ENCODE measurements at regions not wholly inside any gene's neighbourhood (a gene's known extent, or its start where the extent isn't known, plus 50 kb on each side); places are given as distances from the start of the nearest gene placed in this dataset.

- H3K36me3 ChIP-seq (ENCODE audit: insufficient read depth, low read length), result no peaks in the 10 kb centered on the region
- no peak overlapping the region for H3K9ac ChIP-seq (ENCODE audit: low read depth, low read length)
- no peak overlapping the region for H2AFZ ChIP-seq (ENCODE audit: low read depth, low read length)
- H4K20me1 ChIP-seq (ENCODE audit: insufficient read depth, low read length), result no peaks in the 10 kb centered on the region
- no peak overlapping the region for H3K27ac ChIP-seq (ENCODE audit: low read length)
- DNase-seq (no peak), ATAC-seq (ENCODE audit: insufficient read depth, low read depth) (no peak)
- no peaks in the 10 kb centered on the region for H3K79me2 ChIP-seq (ENCODE audit: insufficient read depth, low read length)
- no peaks in the 10 kb centered on the region for H3K27me3 ChIP-seq (ENCODE audit: insufficient read depth, low read length, poor library complexity)
- H3K9me3 ChIP-seq (ENCODE audit: insufficient read depth, low read length, severe bottlenecking), result no peaks in the 10 kb centered on the region
- TF ChIP-seq, protein P1, sequence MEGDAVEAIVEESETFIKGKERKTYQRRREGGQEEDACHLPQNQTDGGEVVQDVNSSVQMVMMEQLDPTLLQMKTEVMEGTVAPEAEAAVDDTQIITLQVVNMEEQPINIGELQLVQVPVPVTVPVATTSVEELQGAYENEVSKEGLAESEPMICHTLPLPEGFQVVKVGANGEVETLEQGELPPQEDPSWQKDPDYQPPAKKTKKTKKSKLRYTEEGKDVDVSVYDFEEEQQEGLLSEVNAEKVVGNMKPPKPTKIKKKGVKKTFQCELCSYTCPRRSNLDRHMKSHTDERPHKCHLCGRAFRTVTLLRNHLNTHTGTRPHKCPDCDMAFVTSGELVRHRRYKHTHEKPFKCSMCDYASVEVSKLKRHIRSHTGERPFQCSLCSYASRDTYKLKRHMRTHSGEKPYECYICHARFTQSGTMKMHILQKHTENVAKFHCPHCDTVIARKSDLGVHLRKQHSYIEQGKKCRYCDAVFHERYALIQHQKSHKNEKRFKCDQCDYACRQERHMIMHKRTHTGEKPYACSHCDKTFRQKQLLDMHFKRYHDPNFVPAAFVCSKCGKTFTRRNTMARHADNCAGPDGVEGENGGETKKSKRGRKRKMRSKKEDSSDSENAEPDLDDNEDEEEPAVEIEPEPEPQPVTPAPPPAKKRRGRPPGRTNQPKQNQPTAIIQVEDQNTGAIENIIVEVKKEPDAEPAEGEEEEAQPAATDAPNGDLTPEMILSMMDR (IDR thresholded peaks at IDR 0.05; ENCODE audit: borderline replicate concordance, extremely low read depth, low read length, poor library complexity, severe bottlenecking), result no peak
- TF ChIP-seq EZH2 (IDR thresholded peaks at IDR 0.05; ENCODE audit: borderline replicate concordance, low read depth, low read length, severe bottlenecking), result no peak
- H3K4me1 ChIP-seq (ENCODE audit: insufficient read depth, low read length), result no peaks in the 10 kb centered on the region
- H3K4me2 ChIP-seq (ENCODE audit: insufficient read depth, low read length), result no peak overlapping the region
- no peak overlapping the region for H3K4me3 ChIP-seq (ENCODE audit: low read depth in 1 of 2, low read length in 2 of 2)
Observed at GRCh38 chr10:53749439-53749838, 976.9 kb upstream of the MBL2 start.

DNA sequence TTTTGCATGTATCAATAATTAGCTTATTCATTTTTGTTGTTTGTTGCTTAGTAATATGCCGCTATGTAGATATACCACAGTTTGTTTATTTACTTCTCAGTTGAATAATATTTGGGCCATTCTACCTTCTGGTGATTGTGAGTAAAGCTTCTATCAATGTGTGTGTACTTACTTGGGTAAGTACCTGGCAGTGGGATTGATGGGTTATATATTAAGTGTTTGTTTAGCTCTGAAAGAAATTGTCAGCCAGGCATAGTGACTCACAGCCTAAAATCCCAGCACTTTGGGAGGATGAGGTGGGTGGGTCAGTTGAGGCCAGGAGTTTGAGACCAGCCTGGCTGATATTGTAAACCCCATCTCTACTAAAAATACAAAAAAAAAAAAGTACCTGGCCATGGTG, 975.7 kb upstream of the MBL2 start:
- ATAC-seq (ENCODE audit: insufficient read depth, low read depth), result no peak
- Histone ChIP-seq H3K4me3 (ENCODE audit: low read depth in 1 of 2, low read length in 2 of 2) (no peak overlapping the region), H3K4me1 (ENCODE audit: insufficient read depth, low read length) (no peaks in the 10 kb centered on the region), H3K79me2 (ENCODE audit: insufficient read depth, low read length) (no peaks in the 10 kb centered on the region), H3K27ac (ENCODE audit: low read length) (no peak overlapping the region), H2AFZ (ENCODE audit: low read depth, low read length) (no peak overlapping the region), H4K20me1 (ENCODE audit: insufficient read depth, low read length) (no peaks in the 10 kb centered on the region), H3K9ac (ENCODE audit: low read depth, low read length) (no peak overlapping the region), H3K4me2 (ENCODE audit: insufficient read depth, low read length) (no peak overlapping the region), H3K36me3 (ENCODE audit: insufficient read depth, low read length) (no peaks in the 10 kb centered on the region), H3K9me3 (ENCODE audit: insufficient read depth, low read length, severe bottlenecking) (peaks cover 2% of the 10 kb centered on the region), H3K27me3 (ENCODE audit: insufficient read depth, low read length, poor library complexity) (no peaks in the 10 kb centered on the region)
- DNase-seq, result no peak
- no peak for TF ChIP-seq EZH2 (IDR thresholded peaks at IDR 0.05; ENCODE audit: borderline replicate concordance, low read depth, low read length, severe bottlenecking)
- TF ChIP-seq, protein P1 (IDR thresholded peaks at IDR 0.05; ENCODE audit: borderline replicate concordance, extremely low read depth, low read length, poor library complexity, severe bottlenecking), result no peak

DNA sequence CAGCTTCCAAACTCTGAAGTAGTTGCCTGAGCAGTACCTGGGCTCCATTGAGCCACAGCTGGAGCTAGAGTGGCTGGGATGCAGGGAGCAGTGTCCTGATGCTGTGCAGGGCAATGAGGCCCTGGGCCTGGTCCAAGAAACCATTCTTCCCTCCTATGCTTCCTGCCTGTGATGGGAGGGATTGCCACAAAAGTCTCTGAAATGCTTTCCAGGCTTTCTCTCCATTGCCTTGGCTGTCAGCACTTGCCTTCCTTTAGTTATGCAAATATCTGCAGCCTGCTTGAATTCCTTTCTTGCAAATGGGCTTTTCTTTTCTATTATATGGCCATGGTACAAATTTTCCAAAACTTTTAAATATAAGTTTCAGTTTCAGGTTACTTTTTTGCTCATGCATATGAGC, 972.2 kb upstream of the MBL2 start:
- DNase-seq, result no peak
- no peak overlapping the region for H3K4me3 ChIP-seq (ENCODE audit: low read depth in 1 of 2, low read length in 2 of 2)
- ATAC-seq (ENCODE audit: insufficient read depth, low read depth), result no peak
- H3K9ac ChIP-seq (ENCODE audit: low read depth, low read length), result no peak overlapping the region
- H3K4me2 ChIP-seq (ENCODE audit: insufficient read depth, low read length), result no peak overlapping the region
- no peak overlapping the region for H3K27ac ChIP-seq (ENCODE audit: low read length)
- no peaks in the 10 kb centered on the region for H3K27me3 ChIP-seq (ENCODE audit: insufficient read depth, low read length, poor library complexity)
- H3K9me3 ChIP-seq (ENCODE audit: insufficient read depth, low read length, severe bottlenecking), result peaks cover 2% of the 10 kb centered on the region
- no peaks in the 10 kb centered on the region for H3K4me1 ChIP-seq (ENCODE audit: insufficient read depth, low read length)
- no peaks in the 10 kb centered on the region for H3K79me2 ChIP-seq (ENCODE audit: insufficient read depth, low read length)
- TF ChIP-seq EZH2 (IDR thresholded peaks at IDR 0.05; ENCODE audit: borderline replicate concordance, low read depth, low read length, severe bottlenecking), result no peak
- no peaks in the 10 kb centered on the region for H3K36me3 ChIP-seq (ENCODE audit: insufficient read depth, low read length)
- H2AFZ ChIP-seq (ENCODE audit: low read depth, low read length), result no peak overlapping the region
- H4K20me1 ChIP-seq (ENCODE audit: insufficient read depth, low read length), result no peaks in the 10 kb centered on the region

GRCh38 chr10:53744176-53744575, 971.6 kb upstream of the MBL2 start:
- no peaks in the 10 kb centered on the region for H3K27me3 ChIP-seq (ENCODE audit: insufficient read depth, low read length, poor library complexity)

More at GRCh38 chr10:53744176-53744575, 971.6 kb upstream of the MBL2 start:
- Histone ChIP-seq H3K27ac (ENCODE audit: low read length) (no peak overlapping the region), H3K79me2 (ENCODE audit: insufficient read depth, low read length) (no peaks in the 10 kb centered on the region), H3K9ac (ENCODE audit: low read depth, low read length) (no peak overlapping the region), H3K36me3 (ENCODE audit: insufficient read depth, low read length) (no peaks in the 10 kb centered on the region), H3K4me1 (ENCODE audit: insufficient read depth, low read length) (no peaks in the 10 kb centered on the region), H4K20me1 (ENCODE audit: insufficient read depth, low read length) (no peaks in the 10 kb centered on the region), H2AFZ (ENCODE audit: low read depth, low read length) (no peak overlapping the region), H3K4me2 (ENCODE audit: insufficient read depth, low read length) (no peak overlapping the region), H3K4me3 (ENCODE audit: low read depth in 1 of 2, low read length in 2 of 2) (no peak overlapping the region), H3K9me3 (ENCODE audit: insufficient read depth, low read length, severe bottlenecking) (peaks cover 2% of the 10 kb centered on the region)
- TF ChIP-seq, protein P1 (IDR thresholded peaks at IDR 0.05; ENCODE audit: borderline replicate concordance, extremely low read depth, low read length, poor library complexity, severe bottlenecking), result no peak
- TF ChIP-seq EZH2 (IDR thresholded peaks at IDR 0.05; ENCODE audit: borderline replicate concordance, low read depth, low read length, severe bottlenecking), result no peak
- ATAC-seq (ENCODE audit: insufficient read depth, low read depth) (no peak), DNase-seq (no peak)
